Neural progenitor cell (in vitro differentiated cells): ENCODE measurements at regions not wholly inside any gene's neighbourhood (a gene's known extent, or its start where the extent isn't known, plus 50 kb on each side); places are given as distances from the start of the nearest gene placed in this dataset.

ENCODE experiments used
- DNase-seq: peaks from one replicate; pipeline ENCODE4 v3.0.0-alpha.2; 2016; ENCODE audit warnings: low spot score
- H2AFZ ChIP-seq: fragments of 200-600 bp; sonication (generic); replicated peaks from 2 replicates; pipeline ENCODE4 v1.6.1; 2016; ENCODE audit warnings: antibody characterized with exemption
- H3F3A ChIP-seq: fragments of 200-600 bp; sonication (generic); 2 replicates; pipeline ENCODE4 v1.6.1; 2016; ENCODE audit warnings: antibody characterized with exemption, low read depth
- H3K27ac ChIP-seq: fragments of 200-600 bp; sonication (generic); 2 replicates; pipeline ENCODE4 v1.5.1; 2016; ENCODE audit warnings: mild to moderate bottlenecking
- H3K27me3 ChIP-seq: fragments of 200-600 bp; sonication (generic); 2 replicates; pipeline ENCODE4 v1.6.1; 2016; ENCODE audit warnings: mild to moderate bottlenecking, moderate library complexity
- H3K36me3 ChIP-seq: fragments of 200-600 bp; sonication (generic); 2 replicates; pipeline ENCODE4 v1.5.1; 2016
- H3K4me1 ChIP-seq: fragments of 200-600 bp; sonication (generic); 2 replicates; pipeline ENCODE4 v1.6.1; 2016; ENCODE audit warnings: mixed run types
- H3K4me2 ChIP-seq: fragments of 200-600 bp; sonication (generic); 2 replicates; pipeline ENCODE4 v1.6.1; 2016
- H3K4me3 ChIP-seq: fragments of 200-600 bp; sonication (generic); 2 replicates; pipeline ENCODE4 v1.5.1; 2016
- H3K79me2 ChIP-seq: fragments of 200-600 bp; sonication (generic); 2 replicates; pipeline ENCODE4 v1.6.1; 2016; ENCODE audit warnings: low read depth
- H3K9ac ChIP-seq: fragments of 200-600 bp; sonication (generic); 2 replicates; pipeline ENCODE4 v1.6.1; 2016
- H3K9me3 ChIP-seq: fragments of 200-600 bp; sonication (generic); 2 replicates; pipeline ENCODE4 v1.5.1; 2016; ENCODE audit warnings: low read depth
- H4K20me1 ChIP-seq: fragments of 200-600 bp; sonication (generic); 2 replicates; pipeline ENCODE4 v1.6.1; 2016; ENCODE audit warnings: low read depth
- H3K27ac Mint-ChIP-seq: 3 replicates; pipeline ENCODE4 v1.8.0; 2021; ENCODE audit warnings: mixed read lengths
- H3K27me3 Mint-ChIP-seq: 2 replicates; pipeline ENCODE4 v1.8.0; 2022; ENCODE audit warnings: low read depth, mild to moderate bottlenecking, inconsistent platforms, moderate library complexity, mixed read lengths; ENCODE audit not compliant: insufficient read depth
- H3K36me3 Mint-ChIP-seq: 3 replicates; pipeline ENCODE4 v1.8.0; 2021; ENCODE audit warnings: mixed read lengths
- H3K4me1 Mint-ChIP-seq: 3 replicates; pipeline ENCODE4 v1.8.0; 2021; ENCODE audit warnings: mixed read lengths
- H3K4me3 Mint-ChIP-seq: 3 replicates; pipeline ENCODE4 v1.8.0; 2021; ENCODE audit warnings: mild to moderate bottlenecking, moderate library complexity, mixed read lengths
- H3K9me3 Mint-ChIP-seq: 3 replicates; pipeline ENCODE4 v1.8.0; 2020; ENCODE audit warnings: mixed read lengths
- CTCF ChIP-seq: fragments of 200-600 bp; sonication (generic); IDR thresholded peaks from 2 replicates; pipeline ENCODE4 v1.5.1; 2017; ENCODE audit warnings: antibody characterized with exemption, mild to moderate bottlenecking
- EZH2 ChIP-seq: fragments of 200-600 bp; sonication (generic); IDR thresholded peaks from 2 replicates; pipeline ENCODE4 v1.6.1; 2017; ENCODE audit warnings: antibody characterized with exemption, mild to moderate bottlenecking, moderate library complexity
- EZH2phosphoT487 ChIP-seq: fragments of 200-600 bp; sonication (generic); IDR thresholded peaks from 2 replicates; pipeline ENCODE4 v1.6.1; 2017; ENCODE audit warnings: antibody characterized with exemption

DNA sequence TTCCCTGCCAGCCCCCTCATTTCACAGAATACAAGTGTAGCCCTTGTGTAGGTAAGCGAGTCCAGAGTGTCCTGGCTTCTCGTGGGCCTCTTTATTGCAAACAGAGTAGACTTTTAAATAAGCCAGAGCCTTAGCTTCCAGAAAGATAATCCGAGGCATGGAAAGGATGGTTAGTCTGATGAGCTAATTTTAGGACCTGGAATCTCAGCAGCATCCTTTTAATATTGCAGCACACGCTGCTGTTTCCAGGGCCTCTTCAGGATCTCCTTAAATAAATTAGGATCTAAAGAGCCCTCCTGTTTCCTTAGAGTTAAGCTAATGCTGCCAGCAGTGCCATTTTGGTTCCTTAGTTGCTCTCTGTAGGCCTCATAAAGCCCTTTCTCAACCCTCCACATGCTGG lies 99.2 kb downstream of the RFC3 start:
- no peak overlapping the region for H3K4me3 Mint-ChIP-seq
- Histone ChIP-seq H3K9me3 (no peaks in the 10 kb centered on the region), H3F3A (no peaks in the 10 kb centered on the region), H3K9ac (no peak overlapping the region), H3K27ac (no peak overlapping the region), H3K27me3 (no peaks in the 10 kb centered on the region), H4K20me1 (no peaks in the 10 kb centered on the region), H3K4me2 (no peak overlapping the region), H3K79me2 (no peaks in the 10 kb centered on the region), H3K4me1 (peaks cover 7% of the 10 kb centered on the region), H2AFZ (no peak overlapping the region), H3K36me3 (no peaks in the 10 kb centered on the region), H3K4me3 (no peak overlapping the region)
- peaks cover 2% of the 10 kb centered on the region for H3K27me3 Mint-ChIP-seq
- TF ChIP-seq EZH2 (no peak), CTCF (no peak), EZH2phosphoT487 (no peak)
- no peak overlapping the region for H3K27ac Mint-ChIP-seq
- H3K9me3 Mint-ChIP-seq, result no peaks in the 10 kb centered on the region
- H3K4me1 Mint-ChIP-seq, result peaks cover 12% of the 10 kb centered on the region
- H3K36me3 Mint-ChIP-seq, result no peaks in the 10 kb centered on the region
- no peak for DNase-seq

DNA sequence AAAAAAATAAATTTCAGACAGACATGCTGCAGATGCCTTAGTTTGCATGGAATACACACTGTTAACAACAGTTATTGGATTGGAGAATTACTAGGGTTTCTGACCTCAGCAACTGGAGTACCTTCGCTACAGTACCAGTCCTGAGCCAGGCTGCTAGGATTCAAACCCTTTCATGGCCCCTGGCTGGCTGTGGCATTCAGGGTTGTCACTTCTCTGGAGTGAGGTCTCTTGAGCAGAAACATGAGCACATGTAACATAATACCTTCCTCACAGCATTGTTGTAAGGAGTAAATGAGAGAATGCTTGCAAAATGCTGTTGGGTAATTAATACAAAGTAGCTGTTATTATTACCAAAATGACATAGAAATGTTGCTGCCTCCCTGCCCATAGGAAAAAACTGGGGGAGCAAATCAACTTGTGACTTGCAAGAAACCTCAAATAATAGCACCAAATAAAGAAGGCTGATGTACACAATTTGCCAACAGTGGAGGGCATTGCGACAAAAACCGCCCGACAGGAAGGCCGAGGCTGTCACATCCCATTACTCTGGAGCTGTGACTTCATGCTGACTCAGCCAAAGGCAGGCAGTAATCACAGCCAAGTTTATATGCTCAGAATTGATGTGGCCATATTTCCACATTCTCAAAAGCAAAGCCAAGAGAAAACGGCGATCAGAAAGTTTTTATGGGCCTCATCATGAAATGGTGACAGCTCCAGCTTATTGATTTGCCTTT lies 100.4 kb downstream of the RFC3 start:
- H3K4me3 ChIP-seq, result no peak overlapping the region
- H3K36me3 Mint-ChIP-seq, result no peaks in the 10 kb centered on the region
- H4K20me1 ChIP-seq, result no peaks in the 10 kb centered on the region
- H3K4me2 ChIP-seq, result no peak overlapping the region
- H3K9me3 ChIP-seq, result no peaks in the 10 kb centered on the region
- H3K27ac Mint-ChIP-seq, result no peak overlapping the region
- no peaks in the 10 kb centered on the region for H3K27me3 ChIP-seq
- peaks cover 7% of the 10 kb centered on the region for H3K4me1 ChIP-seq
- TF ChIP-seq EZH2 (no peak), CTCF (no peak), EZH2phosphoT487 (no peak)
- H3K4me1 Mint-ChIP-seq, result peaks cover 12% of the 10 kb centered on the region
- H3K4me3 Mint-ChIP-seq, result no peak overlapping the region
- peaks cover 2% of the 10 kb centered on the region for H3K27me3 Mint-ChIP-seq
- H2AFZ ChIP-seq, result no peak overlapping the region
- DNase-seq, result peak; percentile 10
- no peaks in the 10 kb centered on the region for H3K79me2 ChIP-seq
- H3K36me3 ChIP-seq, result no peaks in the 10 kb centered on the region
- H3F3A ChIP-seq, result no peaks in the 10 kb centered on the region
- no peak overlapping the region for H3K9ac ChIP-seq
- no peak overlapping the region for H3K27ac ChIP-seq
- no peaks in the 10 kb centered on the region for H3K9me3 Mint-ChIP-seq

GRCh38 chr13:33919120-33919519 lies 101.2 kb downstream of the RFC3 start:
- Histone ChIP-seq H3K4me1 (peaks cover 7% of the 10 kb centered on the region), H3K36me3 (no peaks in the 10 kb centered on the region), H4K20me1 (no peaks in the 10 kb centered on the region), H2AFZ (no peak overlapping the region), H3K4me2 (no peak overlapping the region), H3K27me3 (no peaks in the 10 kb centered on the region), H3K4me3 (no peak overlapping the region), H3K27ac (no peak overlapping the region), H3K9ac (no peak overlapping the region), H3F3A (no peaks in the 10 kb centered on the region), H3K79me2 (no peaks in the 10 kb centered on the region), H3K9me3 (no peaks in the 10 kb centered on the region)
- no peak overlapping the region for H3K27ac Mint-ChIP-seq
- H3K27me3 Mint-ChIP-seq, result peaks cover 2% of the 10 kb centered on the region
- no peaks in the 10 kb centered on the region for H3K36me3 Mint-ChIP-seq
- no peak for DNase-seq
- H3K4me3 Mint-ChIP-seq, result no peak overlapping the region
- H3K9me3 Mint-ChIP-seq, result no peaks in the 10 kb centered on the region
- peaks cover 12% of the 10 kb centered on the region for H3K4me1 Mint-ChIP-seq
- TF ChIP-seq EZH2, result no peak
- no peak for TF ChIP-seq CTCF
- no peak for TF ChIP-seq EZH2phosphoT487
